ENCODE measurements at regions not wholly inside any gene's neighbourhood (a gene's known extent, or its start where the extent isn't known, plus 50 kb on each side); places are given as distances from the start of the nearest gene placed in this dataset.

- TF ChIP-seq EZH2 (IDR thresholded peaks at IDR 0.05): no peak
- TF ChIP-seq POLR2AphosphoS5 (IDR thresholded peaks at IDR 0.05; ENCODE audit: borderline replicate concordance, low read depth, low read length): no peak
Measured at GRCh38 chr15:27701014-27701413, 398.1 kb downstream of the OCA2 start.
